H9 (cell line): ENCODE measurements at regions not wholly inside any gene's neighbourhood (a gene's known extent, or its start where the extent isn't known, plus 50 kb on each side); places are given as distances from the start of the nearest gene placed in this dataset.

ENCODE experiments used
- DNase-seq: peaks from one replicate; pipeline ENCODE4 v3.0.0-alpha.2; 2017
- H2AFZ ChIP-seq: one replicate; pipeline ENCODE4 v1.6.1; 2013; ENCODE audit warnings: mild to moderate bottlenecking, low read length, control low read depth, moderate library complexity
- H2AK5ac ChIP-seq: 2 replicates; pipeline ENCODE4 v1.6.1; 2013; ENCODE audit warnings: low read length, control low read depth, mixed read lengths; ENCODE audit not compliant: insufficient read length
- H2BK120ac ChIP-seq: one replicate; pipeline ENCODE4 v1.6.1; 2013; ENCODE audit warnings: low read depth, mild to moderate bottlenecking, low read length, control low read depth, inconsistent platforms; ENCODE audit not compliant: poor library complexity, severe bottlenecking
- H2BK12ac ChIP-seq: 2 replicates; pipeline ENCODE4 v1.6.1; 2013; ENCODE audit warnings: low read length, control low read depth, mixed read lengths, low read depth; ENCODE audit not compliant: insufficient read length
- H2BK15ac ChIP-seq: 2 replicates; pipeline ENCODE4 v1.6.1; 2013; ENCODE audit warnings: low read depth, low read length, control low read depth
- H2BK20ac ChIP-seq: one replicate; pipeline ENCODE4 v1.6.1; 2013; ENCODE audit warnings: low read depth, mild to moderate bottlenecking, low read length, control low read depth, inconsistent platforms; ENCODE audit not compliant: poor library complexity, severe bottlenecking
- H2BK5ac ChIP-seq: 2 replicates; pipeline ENCODE4 v1.6.1; 2013; ENCODE audit warnings: low read length, control low read depth, mixed read lengths; ENCODE audit not compliant: insufficient read length
- H3K14ac ChIP-seq: 2 replicates; pipeline ENCODE4 v1.6.1; 2013; ENCODE audit warnings: low read length, control low read depth; ENCODE audit not compliant: insufficient read depth
- H3K18ac ChIP-seq: 2 replicates; pipeline ENCODE4 v1.6.1; 2013; ENCODE audit warnings: low read depth, mild to moderate bottlenecking, mixed read lengths, low read length, control low read depth; ENCODE audit not compliant: insufficient read length
- H3K23ac ChIP-seq: 2 replicates; pipeline ENCODE4 v1.6.1; 2013; ENCODE audit warnings: low read length, control low read depth, mixed read lengths, low read depth; ENCODE audit not compliant: insufficient read length
- H3K23me2 ChIP-seq: 2 replicates; pipeline ENCODE4 v1.6.1; 2013; ENCODE audit warnings: low read depth, mild to moderate bottlenecking, mixed read lengths, low read length, control low read depth; ENCODE audit not compliant: insufficient read length, poor library complexity, severe bottlenecking
- H3K27ac ChIP-seq: 2 replicates; pipeline ENCODE4 v1.5.1; 2013; ENCODE audit warnings: low read length, control low read depth, mixed read lengths, low read depth; ENCODE audit not compliant: insufficient read length
- H3K27me3 ChIP-seq: 2 replicates; pipeline ENCODE4 v1.6.1; 2013; ENCODE audit warnings: low read length, control low read depth, inconsistent platforms; ENCODE audit not compliant: insufficient read depth
- H3K4ac ChIP-seq: 2 replicates; pipeline ENCODE4 v1.6.1; 2013; ENCODE audit warnings: low read depth, mild to moderate bottlenecking, control low read depth, inconsistent platforms, low read length, moderate library complexity
- H3K4me1 ChIP-seq: 2 replicates; pipeline ENCODE4 v1.6.1; 2013; ENCODE audit warnings: low read length, control low read depth, inconsistent platforms; ENCODE audit not compliant: insufficient read depth
- H3K4me2 ChIP-seq: 2 replicates; pipeline ENCODE4 v1.6.1; 2013; ENCODE audit warnings: low read length, control low read depth, mixed read lengths; ENCODE audit not compliant: insufficient read length, insufficient read depth
- H3K56ac ChIP-seq: 2 replicates; pipeline ENCODE4 v1.6.1; 2013; ENCODE audit warnings: low read depth, mild to moderate bottlenecking, mixed read lengths, low read length, control low read depth; ENCODE audit not compliant: insufficient read length
- H3K79me1 ChIP-seq: 2 replicates; pipeline ENCODE4 v1.6.1; 2013; ENCODE audit warnings: low read depth, mild to moderate bottlenecking, moderate library complexity, low read length, control low read depth, inconsistent platforms; ENCODE audit not compliant: insufficient read depth, poor library complexity, severe bottlenecking
- H3K79me2 ChIP-seq: 2 replicates; pipeline ENCODE4 v1.6.1; 2013; ENCODE audit warnings: low read length, control low read depth, inconsistent platforms; ENCODE audit not compliant: insufficient read depth
- H3K9ac ChIP-seq: 2 replicates; pipeline ENCODE4 v1.6.1; 2013; ENCODE audit warnings: low read length, control low read depth, mixed read lengths; ENCODE audit not compliant: insufficient read length; ENCODE audit errors: extremely low read depth
- H3K9me3 ChIP-seq: one replicate; pipeline ENCODE4 v1.6.1; 2013; ENCODE audit warnings: low read depth, low read length, inconsistent platforms; ENCODE audit not compliant: control insufficient read depth
- H3T11ph ChIP-seq: one replicate; pipeline ENCODE4 v1.6.1; 2013; ENCODE audit warnings: mild to moderate bottlenecking, low read length, control low read depth, inconsistent platforms
- H4K20me1 ChIP-seq: one replicate; pipeline ENCODE4 v1.6.1; 2013; ENCODE audit not compliant: control insufficient read depth, insufficient read length, insufficient read depth
- H4K5ac ChIP-seq: 2 replicates; pipeline ENCODE4 v1.6.1; 2013; ENCODE audit warnings: low read depth, mild to moderate bottlenecking, mixed read lengths, low read length, control low read depth; ENCODE audit not compliant: insufficient read length
- H4K8ac ChIP-seq: replicated peaks from 2 replicates; pipeline ENCODE4 v1.6.1; 2013; ENCODE audit warnings: low read length, control low read depth, mixed read lengths, low read depth; ENCODE audit not compliant: insufficient read length
- H4K91ac ChIP-seq: 2 replicates; pipeline ENCODE4 v1.6.1; 2013; ENCODE audit warnings: low read depth, mild to moderate bottlenecking, moderate library complexity, mixed read lengths, low read length, control low read depth; ENCODE audit not compliant: insufficient read length
- H3K27ac Mint-ChIP-seq, 3 experiments: 2 replicates in 2 of 3; 3 replicates in 1 of 3; pipeline ENCODE4 v1.8.0; 2020 to 2021; ENCODE audit warnings: mixed read lengths in 3 of 3, mild to moderate bottlenecking in 1 of 3, moderate library complexity in 1 of 3
- H3K27me3 Mint-ChIP-seq: 2 replicates; pipeline ENCODE4 v1.8.0; 2021; ENCODE audit warnings: low read depth, mild to moderate bottlenecking, moderate library complexity, mixed read lengths
- H3K36me3 Mint-ChIP-seq, 3 experiments: 2 replicates in 2 of 3; 3 replicates in 1 of 3; pipeline ENCODE4 v1.8.0; 2020 to 2021; ENCODE audit warnings: low read depth in 3 of 3, mixed read lengths in 3 of 3; ENCODE audit not compliant: insufficient read depth in 1 of 3
- H3K4me1 Mint-ChIP-seq, 2 experiments: 2 replicates each; pipeline ENCODE4 v1.8.0; 2020; ENCODE audit warnings: mixed read lengths in 2 of 2
- H3K4me3 Mint-ChIP-seq, 2 experiments: 2 replicates in 1 of 2; 3 replicates in 1 of 2; pipeline ENCODE4 v1.8.0; 2020 to 2021; ENCODE audit warnings: mild to moderate bottlenecking in 2 of 2, mixed read lengths in 2 of 2, moderate library complexity in 1 of 2
- H3K9me3 Mint-ChIP-seq, 2 experiments: 2 replicates in 1 of 2; 3 replicates in 1 of 2; pipeline ENCODE4 v1.8.0; 2020; ENCODE audit warnings: mild to moderate bottlenecking in 2 of 2, mixed read lengths in 2 of 2, moderate library complexity in 1 of 2
- WGBS: extraction: QIAGEN DNeasy Blood & Tissue Kit; methylation state at CpG from one replicate; pipeline ENCODE4 v1.1.7; 2013; ENCODE audit warnings: missing lambda C conversion rate, low lambda C conversion rate, mixed read lengths; ENCODE audit not compliant: insufficient read length; ENCODE audit errors: extremely low coverage; 5-methylcytosine and 5-hydroxymethylcytosine counted together
- TF ChIP-seq, protein P1 (sequence below): fragments of 200-600 bp; sonication (generic); conservative IDR thresholded peaks from 3 replicates; pipeline ENCODE4 v1.8.0; 2021; ENCODE audit warnings: antibody characterized with exemption, mild to moderate bottlenecking

DNA sequence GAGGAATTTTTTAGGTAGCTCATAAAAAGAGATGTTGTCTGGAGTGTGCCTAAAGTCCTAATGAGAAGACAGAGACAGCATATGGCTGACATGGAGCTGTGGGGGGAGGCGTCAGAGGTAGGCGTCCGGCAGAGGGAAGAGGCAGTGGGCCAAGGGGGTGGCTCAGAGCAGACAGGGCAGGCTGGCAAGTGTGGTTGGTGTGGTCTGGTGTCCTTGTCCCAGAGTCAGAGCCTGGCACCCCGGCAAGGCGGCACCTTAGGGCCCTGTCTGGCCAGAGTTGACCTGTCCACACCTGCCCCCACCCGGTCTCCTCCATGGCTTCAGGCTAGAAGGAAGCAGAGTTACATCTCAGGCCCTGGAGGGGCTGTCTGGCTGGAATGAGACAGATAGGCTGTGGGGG, 220.3 kb upstream of the ZNF32 start:
- no peaks in the 10 kb centered on the region for H3K23me2 ChIP-seq
- no peak overlapping the region for H3K56ac ChIP-seq
- TF ChIP-seq, protein P1, sequence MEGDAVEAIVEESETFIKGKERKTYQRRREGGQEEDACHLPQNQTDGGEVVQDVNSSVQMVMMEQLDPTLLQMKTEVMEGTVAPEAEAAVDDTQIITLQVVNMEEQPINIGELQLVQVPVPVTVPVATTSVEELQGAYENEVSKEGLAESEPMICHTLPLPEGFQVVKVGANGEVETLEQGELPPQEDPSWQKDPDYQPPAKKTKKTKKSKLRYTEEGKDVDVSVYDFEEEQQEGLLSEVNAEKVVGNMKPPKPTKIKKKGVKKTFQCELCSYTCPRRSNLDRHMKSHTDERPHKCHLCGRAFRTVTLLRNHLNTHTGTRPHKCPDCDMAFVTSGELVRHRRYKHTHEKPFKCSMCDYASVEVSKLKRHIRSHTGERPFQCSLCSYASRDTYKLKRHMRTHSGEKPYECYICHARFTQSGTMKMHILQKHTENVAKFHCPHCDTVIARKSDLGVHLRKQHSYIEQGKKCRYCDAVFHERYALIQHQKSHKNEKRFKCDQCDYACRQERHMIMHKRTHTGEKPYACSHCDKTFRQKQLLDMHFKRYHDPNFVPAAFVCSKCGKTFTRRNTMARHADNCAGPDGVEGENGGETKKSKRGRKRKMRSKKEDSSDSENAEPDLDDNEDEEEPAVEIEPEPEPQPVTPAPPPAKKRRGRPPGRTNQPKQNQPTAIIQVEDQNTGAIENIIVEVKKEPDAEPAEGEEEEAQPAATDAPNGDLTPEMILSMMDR: no peak
- H4K5ac ChIP-seq: no peak overlapping the region
- no peaks in the 10 kb centered on the region for H3K4me1 ChIP-seq
- no peak overlapping the region for H3K4ac ChIP-seq
- H3K14ac ChIP-seq: no peak overlapping the region; the same call in 1 of the 2 replicates
- H3T11ph ChIP-seq: no peak overlapping the region
- H4K91ac ChIP-seq: no peak overlapping the region
- Mint-ChIP-seq H3K27ac (peak overlapping the region in 1 of 3 experiments; percentile 48; a peak in 1 of 7 replicates), H3K27me3 (peaks cover 7% of the 10 kb centered on the region), H3K9me3 (no peaks in the 10 kb centered on the region), H3K36me3 (no peaks in the 10 kb centered on the region), H3K4me3 (no peak overlapping the region), H3K4me1 (peaks cover 0 to 2% of the 10 kb centered on the region in 2 experiments; a peak in 1 of 4 replicates)
- no peak overlapping the region for H2BK5ac ChIP-seq
- H2AK5ac ChIP-seq: no peak overlapping the region
- H4K8ac ChIP-seq: no peak overlapping the region
- no CpG with 5 or more reads among the region's 6 CpGs for WGBS
- no peak overlapping the region for H3K4me2 ChIP-seq
- no peak overlapping the region for H2AFZ ChIP-seq
- no peaks in the 10 kb centered on the region for H3K27me3 ChIP-seq
- no peaks in the 10 kb centered on the region for H4K20me1 ChIP-seq
- no peaks in the 10 kb centered on the region for H3K9me3 ChIP-seq
- no peak overlapping the region for H3K9ac ChIP-seq
- no peak overlapping the region for H3K23ac ChIP-seq
- no peak overlapping the region for H2BK20ac ChIP-seq
- H2BK15ac ChIP-seq: no peak overlapping the region
- no peak for DNase-seq
- no peak overlapping the region for H3K18ac ChIP-seq
- no peak overlapping the region for H2BK120ac ChIP-seq
- H3K79me2 ChIP-seq: no peaks in the 10 kb centered on the region
- no peak overlapping the region for H2BK12ac ChIP-seq
- H3K79me1 ChIP-seq: no peaks in the 10 kb centered on the region
- no peak overlapping the region for H3K27ac ChIP-seq
